ENCODE measurements at regions not wholly inside any gene's neighbourhood (a gene's known extent, or its start where the extent isn't known, plus 50 kb on each side); places are given as distances from the start of the nearest gene placed in this dataset.

GRCh38 chr17:71444078-71444477, 676.7 kb upstream of the SOX9 start:
- no peak for TF ChIP-seq POLR2AphosphoS5 (IDR thresholded peaks at IDR 0.05; ENCODE audit: low read depth, low read length)
- no peak for TF ChIP-seq TAF1 (IDR thresholded peaks at IDR 0.05; ENCODE audit: borderline replicate concordance, low read depth, low read length)
